B cell (primary cell): ENCODE measurements at regions not wholly inside any gene's neighbourhood (a gene's known extent, or its start where the extent isn't known, plus 50 kb on each side); places are given as distances from the start of the nearest gene placed in this dataset.

ENCODE experiments used
- ATAC-seq: fragments of 200-7000 bp; cut with Tn5 transposase; one replicate; pipeline ENCODE4 v1.10.0; 2021; ENCODE audit warnings: low read depth, mild to moderate bottlenecking, moderate number of reproducible peaks, moderate library complexity
- CTCF ChIA-PET: fragments of 350-600 bp; sonication (Branson Sonifier 250); formaldehyde crosslinking; loops from one replicate; lab custom pipeline; 2021; ENCODE audit warnings: antibody characterized with exemption, inconsistent platforms; lab: Charles Lee
- POLR2A ChIA-PET: fragments of 350-600 bp; sonication (Branson Sonifier 250); formaldehyde crosslinking; loops from one replicate; lab custom pipeline; 2021; ENCODE audit warnings: antibody characterized with exemption; lab: Charles Lee
- DNase-seq: peaks from one replicate; pipeline ENCODE4 v3.0.0; 2013
- H2AFZ ChIP-seq: 2 replicates; pipeline ENCODE4 v1.6.1; 2012; ENCODE audit warnings: mild to moderate bottlenecking, low read depth, low read length; ENCODE audit not compliant: insufficient read depth, poor library complexity, severe bottlenecking
- H3K27ac ChIP-seq, 2 donors: 1 replicate in 1 of 2; 2 replicates in 1 of 2; pipeline ENCODE4 v1.5.1; 2012 to 2013; ENCODE audit warnings: low read length in 2 of 2, mild to moderate bottlenecking in 2 of 2, moderate library complexity in 1 of 2
- H3K27me3 ChIP-seq, 4 experiments: fragments of 200-600 bp in 1 of 4; sonication (generic) in 1 of 4; replicated peaks in 1 of 4; 1 replicate in 2 of 4; 2 replicates in 2 of 4; pipeline versions ENCODE4 v1.6.1 to v1.7.0; 2013 to 2016; ENCODE audit warnings: low read length in 3 of 4, mild to moderate bottlenecking in 2 of 4, mixed read lengths in 1 of 4, moderate library complexity in 1 of 4; ENCODE audit not compliant: insufficient read depth in 4 of 4, control insufficient read depth in 3 of 4; ENCODE audit errors: control extremely low read depth in 1 of 4
- H3K36me3 ChIP-seq, 2 experiments: replicated peaks in 1 of 2; 1 replicate in 1 of 2; 2 replicates in 1 of 2; pipeline versions ENCODE4 v1.6.1 to v1.7.1; 2013; ENCODE audit warnings: low read length in 1 of 2; ENCODE audit not compliant: insufficient read depth in 2 of 2, control insufficient read depth in 1 of 2; ENCODE audit errors: control extremely low read depth in 1 of 2, extremely low read depth in 1 of 2
- H3K4me1 ChIP-seq, 2 donors: fragments of 200-600 bp in 1 of 2; sonication (generic) in 1 of 2; 1 replicate in 1 of 2; 2 replicates in 1 of 2; pipeline versions ENCODE4 v1.5.1 to v1.6.1; 2013 to 2017; ENCODE audit warnings: low read length in 2 of 2; ENCODE audit not compliant: control insufficient read depth in 2 of 2, insufficient read depth in 2 of 2
- H3K4me2 ChIP-seq: replicated peaks from 2 replicates; pipeline ENCODE3; 2012; ENCODE audit warnings: mild to moderate bottlenecking, low read depth, low read length; ENCODE audit not compliant: poor library complexity, severe bottlenecking
- H3K4me3 ChIP-seq, 5 experiments: fragments of 200-600 bp in 1 of 5; sonication (generic) in 1 of 5; 1 replicate in 3 of 5; 2 replicates in 2 of 5; pipeline versions ENCODE4 v1.5.1 to v1.7.0; 2011 to 2016; ENCODE audit warnings: low read length in 4 of 5, mild to moderate bottlenecking in 4 of 5, low read depth in 2 of 5, control low read depth in 1 of 5, moderate library complexity in 1 of 5; ENCODE audit not compliant: insufficient read depth in 1 of 5; ENCODE audit errors: control extremely low read depth in 1 of 5, extremely low read depth in 1 of 5
- H3K79me2 ChIP-seq: fragments of 200-600 bp; sonication (generic); one replicate; pipeline ENCODE4 v1.6.0; 2016; ENCODE audit warnings: low read length; ENCODE audit not compliant: control insufficient read depth, insufficient read depth
- H3K9ac ChIP-seq: fragments of 200-600 bp; sonication (generic); 2 replicates; pipeline ENCODE4 v1.6.1; 2017; ENCODE audit warnings: mild to moderate bottlenecking, low read length, moderate library complexity
- H3K9me3 ChIP-seq, 3 donors: one replicate each; pipeline versions ENCODE4 v1.6.1 to v1.7.1; 2013; ENCODE audit warnings: low read length in 2 of 3; ENCODE audit not compliant: control insufficient read depth in 2 of 3, insufficient read depth in 1 of 3; ENCODE audit errors: control extremely low read depth in 1 of 3
- H4K20me1 ChIP-seq: 2 replicates; pipeline ENCODE4 v1.6.0; 2012; ENCODE audit warnings: mild to moderate bottlenecking, low read length; ENCODE audit not compliant: insufficient read depth, control insufficient read depth, poor library complexity, severe bottlenecking
- H3K27ac Mint-ChIP-seq: one replicate; pipeline ENCODE4 v1.8.0; 2021; ENCODE audit warnings: mixed read lengths
- H3K27me3 Mint-ChIP-seq: one replicate; pipeline ENCODE4 v1.8.0; 2021; ENCODE audit warnings: mixed read lengths
- H3K4me1 Mint-ChIP-seq: one replicate; pipeline ENCODE4 v1.8.0; 2021; ENCODE audit warnings: mixed read lengths
- H3K4me3 Mint-ChIP-seq: one replicate; pipeline ENCODE4 v1.8.0; 2021; ENCODE audit warnings: mixed read lengths
- H3K9me3 Mint-ChIP-seq: one replicate; pipeline ENCODE4 v1.8.0; 2022; ENCODE audit warnings: mixed read lengths; ENCODE audit not compliant: insufficient read depth
- EZH2 ChIP-seq: IDR thresholded peaks from 2 replicates; pipeline ENCODE4 v1.6.1; 2012; ENCODE audit warnings: borderline replicate concordance, low read depth, mild to moderate bottlenecking, moderate library complexity, low read length; ENCODE audit not compliant: insufficient read depth, poor library complexity, severe bottlenecking
- WGBS: methylation state at CpG from one replicate; pipeline ENCODE4 v1.1.5; 2013; ENCODE audit warnings: missing lambda C conversion rate; ENCODE audit not compliant: insufficient coverage; 5-methylcytosine and 5-hydroxymethylcytosine counted together
- intact Hi-C: fragments of 100-400 bp; cut with micrococcal nuclease; formaldehyde crosslinking; loops from one replicate; pipeline ENCODE4 v1.10.0; 2022
- TF ChIP-seq, protein P1 (sequence below): fragments of 200-600 bp; IDR thresholded peaks from one replicate; pipeline ENCODE4 v1.8.0; 2022; ENCODE audit warnings: antibody characterized with exemption, mild to moderate bottlenecking

DNA sequence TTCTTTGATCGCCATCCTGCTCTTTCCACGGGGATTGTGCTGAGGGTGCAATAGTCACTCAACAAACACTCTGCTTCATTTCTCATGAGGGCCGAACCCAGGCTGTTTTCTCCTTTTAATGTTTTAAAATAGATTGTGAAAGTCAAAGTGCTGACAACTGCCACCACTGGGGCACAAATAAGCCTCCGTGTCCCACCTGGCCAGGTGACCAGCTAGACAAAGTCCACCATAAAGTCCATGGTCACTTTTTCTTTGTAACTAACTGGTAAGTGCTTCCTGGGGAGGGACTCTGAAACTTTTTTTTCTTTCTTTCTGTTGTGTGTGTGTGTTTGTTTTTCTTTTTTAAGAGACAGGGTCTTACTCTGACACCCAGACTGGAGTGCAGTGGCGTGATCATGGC, 219.8 kb downstream of the LY86 start:
- Mint-ChIP-seq H3K9me3 (no peaks in the 10 kb centered on the region), H3K27ac (no peak overlapping the region), H3K4me1 (peaks cover 59% of the 10 kb centered on the region), H3K4me3 (no peak overlapping the region), H3K27me3 (peaks cover 12% of the 10 kb centered on the region)
- Histone ChIP-seq H2AFZ (no peak overlapping the region), H3K27me3 (no peaks in the 10 kb centered on the region), H3K4me3 (no peak overlapping the region), H3K4me2 (no peak overlapping the region), H3K27ac (no peak overlapping the region), H3K9me3 (peaks cover 0 to 10% (median 0%) of the 10 kb centered on the region in 3 donors), H3K9ac (no peak overlapping the region), H3K79me2 (no peaks in the 10 kb centered on the region), H4K20me1 (no peaks in the 10 kb centered on the region), H3K4me1 (peaks cover 32 to 49% of the 10 kb centered on the region in 2 donors), H3K36me3 (no peaks in the 10 kb centered on the region)
- intact Hi-C loops = loop anchor here (10.0 kb wide), 1 partner anchor 224 kb away; the partner anchor contains the start of gene LY86
- ChIA-PET POLR2A (no interaction called here), CTCF (interaction anchor here (1.6 to 2.6 kb wide), 2 partner anchors 13 to 49 kb away, joined by 4 to 6 read pairs; no protein-coding TSS in a partner anchor)
- 100% methylated on average over 2 of the region's 5 CpGs for WGBS
- ATAC-seq (no peak), DNase-seq (no peak)
- no peak for TF ChIP-seq EZH2
- TF ChIP-seq, protein P1, sequence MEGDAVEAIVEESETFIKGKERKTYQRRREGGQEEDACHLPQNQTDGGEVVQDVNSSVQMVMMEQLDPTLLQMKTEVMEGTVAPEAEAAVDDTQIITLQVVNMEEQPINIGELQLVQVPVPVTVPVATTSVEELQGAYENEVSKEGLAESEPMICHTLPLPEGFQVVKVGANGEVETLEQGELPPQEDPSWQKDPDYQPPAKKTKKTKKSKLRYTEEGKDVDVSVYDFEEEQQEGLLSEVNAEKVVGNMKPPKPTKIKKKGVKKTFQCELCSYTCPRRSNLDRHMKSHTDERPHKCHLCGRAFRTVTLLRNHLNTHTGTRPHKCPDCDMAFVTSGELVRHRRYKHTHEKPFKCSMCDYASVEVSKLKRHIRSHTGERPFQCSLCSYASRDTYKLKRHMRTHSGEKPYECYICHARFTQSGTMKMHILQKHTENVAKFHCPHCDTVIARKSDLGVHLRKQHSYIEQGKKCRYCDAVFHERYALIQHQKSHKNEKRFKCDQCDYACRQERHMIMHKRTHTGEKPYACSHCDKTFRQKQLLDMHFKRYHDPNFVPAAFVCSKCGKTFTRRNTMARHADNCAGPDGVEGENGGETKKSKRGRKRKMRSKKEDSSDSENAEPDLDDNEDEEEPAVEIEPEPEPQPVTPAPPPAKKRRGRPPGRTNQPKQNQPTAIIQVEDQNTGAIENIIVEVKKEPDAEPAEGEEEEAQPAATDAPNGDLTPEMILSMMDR = no peak

DNA sequence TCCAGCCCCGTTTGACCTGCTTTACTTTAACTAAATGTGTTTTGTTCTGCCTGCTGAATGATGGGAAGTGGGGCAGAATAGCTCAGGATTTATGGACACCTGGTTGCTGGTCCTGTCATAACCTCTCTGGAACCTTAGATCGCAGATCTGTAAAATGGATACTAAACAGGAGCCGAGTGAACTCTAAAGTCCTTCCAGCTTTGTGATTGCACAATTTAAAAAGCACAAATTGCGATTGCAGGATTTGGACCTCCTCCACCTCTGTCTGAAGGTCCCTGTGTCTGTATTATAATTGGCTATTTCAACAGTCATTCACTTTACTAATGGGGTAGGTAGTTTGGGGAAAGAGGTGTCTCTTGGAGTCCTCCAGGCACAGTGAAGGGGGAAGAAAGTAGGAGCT, 220.4 kb downstream of the LY86 start:
- CTCF ChIA-PET = interaction anchor here (1.6 to 2.6 kb wide), 2 partner anchors 12 to 50 kb away, joined by 4 to 6 read pairs; no protein-coding TSS in a partner anchor
- 100% methylated on average over 2 of the region's 4 CpGs for WGBS
- Mint-ChIP-seq H3K9me3 (no peaks in the 10 kb centered on the region), H3K4me1 (peaks cover 54% of the 10 kb centered on the region), H3K27me3 (peaks cover 12% of the 10 kb centered on the region), H3K27ac (no peak overlapping the region), H3K4me3 (no peak overlapping the region)
- H3K9ac ChIP-seq = no peak overlapping the region
- intact Hi-C loops = loop anchor here (10.0 kb wide), 1 partner anchor 224 kb away; the partner anchor contains the start of gene LY86
- peaks cover 0 to 10% (median 0%) of the 10 kb centered on the region in 3 donors for H3K9me3 ChIP-seq
- ATAC-seq = no peak
- no peak for TF ChIP-seq EZH2
- TF ChIP-seq, protein P1 = no peak
- POLR2A ChIA-PET = no interaction called here
- H3K27me3 ChIP-seq = no peaks in the 10 kb centered on the region
- H3K4me3 ChIP-seq = no peak overlapping the region
- DNase-seq = no peak
- no peak overlapping the region for H3K27ac ChIP-seq
- no peak overlapping the region for H3K4me2 ChIP-seq
- H3K79me2 ChIP-seq = no peaks in the 10 kb centered on the region
- no peaks in the 10 kb centered on the region for H4K20me1 ChIP-seq
- no peak overlapping the region for H2AFZ ChIP-seq
- H3K4me1 ChIP-seq = peaks cover 26 to 43% of the 10 kb centered on the region in 2 donors
- H3K36me3 ChIP-seq = no peaks in the 10 kb centered on the region
